DMS79 (cell line): ENCODE measurements at regions not wholly inside any gene's neighbourhood (a gene's known extent, or its start where the extent isn't known, plus 50 kb on each side); places are given as distances from the start of the nearest gene placed in this dataset.
"Not testable (repeated sequence)": the region's sequence is repeated elsewhere in the genome, so short reads cannot be mapped to it uniquely, and the experiment has no call there.

Source experiments
- DNase-seq: peaks from one replicate; lab custom pipeline; 2025; lab: John Stamatoyannopoulos, UW

GRCh38 chr5:33068786-33069185 is 357.7 kb downstream of the NPR3 start:
- DNase-seq = no peak

- no peak for DNase-seq
Observed at GRCh38 chr5:33072296-33072695, 361.2 kb downstream of the NPR3 start.

- no peak for DNase-seq
Observed at GRCh38 chr5:33072726-33073125, 361.6 kb downstream of the NPR3 start.

GRCh38 chr5:33073881-33074327 is 362.8 kb downstream of the NPR3 start:
- DNase-seq = no peak

GRCh38 chr5:33074548-33074947 is 363.4 kb downstream of the NPR3 start:
- no peak for DNase-seq

- DNase-seq = no peak
Observed at GRCh38 chr5:33075731-33076130, 364.6 kb downstream of the NPR3 start.

GRCh38 chr5:33079548-33079947 is 361.2 kb upstream of the TARS1 start:
- no peak for DNase-seq

GRCh38 chr5:33080287-33080686 is 360.5 kb upstream of the TARS1 start:
- DNase-seq = no peak

GRCh38 chr5:33088176-33088575 is 352.6 kb upstream of the TARS1 start:
- no peak for DNase-seq

GRCh38 chr5:33091571-33092363 is 349.0 kb upstream of the TARS1 start:
- DNase-seq = no peak

GRCh38 chr5:33092719-33093118 is 348.0 kb upstream of the TARS1 start:
- no peak for DNase-seq

GRCh38 chr5:33102551-33102950 is 338.2 kb upstream of the TARS1 start:
- DNase-seq = no peak

- DNase-seq = no peak
Observed at GRCh38 chr5:33105521-33105941, 335.2 kb upstream of the TARS1 start.

- not testable (repeated sequence) for DNase-seq
Observed at GRCh38 chr5:33110496-33110895, 330.3 kb upstream of the TARS1 start.

- DNase-seq = no peak
Observed at GRCh38 chr5:33114361-33114760, 326.4 kb upstream of the TARS1 start.

GRCh38 chr5:33115467-33115866 is 325.3 kb upstream of the TARS1 start:
- no peak for DNase-seq

- no peak for DNase-seq
Observed at GRCh38 chr5:33118761-33119415, 321.9 kb upstream of the TARS1 start.

GRCh38 chr5:33120671-33121070 is 320.1 kb upstream of the TARS1 start:
- no peak for DNase-seq

- no peak for DNase-seq
Observed at GRCh38 chr5:33129309-33129708, 311.5 kb upstream of the TARS1 start.

GRCh38 chr5:33136785-33137184 is 304.0 kb upstream of the TARS1 start:
- DNase-seq = no peak

- DNase-seq = not testable (repeated sequence)
Observed at GRCh38 chr5:33138145-33138544, 302.6 kb upstream of the TARS1 start.

GRCh38 chr5:33143405-33144123 is 297.2 kb upstream of the TARS1 start:
- no peak for DNase-seq

GRCh38 chr5:33146881-33147280 is 293.9 kb upstream of the TARS1 start:
- no peak for DNase-seq
